SK-N-SH treated with all-trans-retinoic acid at 6 μM for 48 hours (cell line): ENCODE measurements at regions not wholly inside any gene's neighbourhood (a gene's known extent, or its start where the extent isn't known, plus 50 kb on each side); places are given as distances from the start of the nearest gene placed in this dataset.

Experiments used
- ATAC-seq: fragments of 200-7000 bp; cut with Tn5 transposase; 3 replicates; pipeline ENCODE4 v1.9.1; 2020; ENCODE audit warnings: mild to moderate bottlenecking, moderate library complexity
- ARNTL ChIP-seq: fragments of 450-650 bp; formaldehyde crosslinking; IDR thresholded peaks from 2 replicates; pipeline ENCODE4 v1.5.0; 2020; ENCODE audit warnings: low read depth, mild to moderate bottlenecking, moderate library complexity, borderline replicate concordance
- BACH2 ChIP-seq: fragments of 250-450 bp; sonication (Bioruptor Pico); IDR thresholded peaks from 2 replicates; pipeline ENCODE4 v1.9.0; 2021; ENCODE audit warnings: mild to moderate bottlenecking, borderline replicate concordance
- CREB5 ChIP-seq: fragments of 250-450 bp; sonication (Bioruptor Pico); IDR thresholded peaks from 2 replicates; pipeline ENCODE4 v1.5.1; 2020; ENCODE audit warnings: low read depth, mild to moderate bottlenecking, moderate library complexity
- CSDC2 ChIP-seq: fragments of 250-450 bp; sonication (Bioruptor Pico); IDR thresholded peaks from 2 replicates; pipeline ENCODE4 v1.5.0; 2020; ENCODE audit warnings: mild to moderate bottlenecking, moderate library complexity
- ESRRG ChIP-seq: fragments of 250-450 bp; sonication (Bioruptor Pico); IDR thresholded peaks from 2 replicates; pipeline ENCODE4 v1.6.1; 2021; ENCODE audit warnings: mild to moderate bottlenecking
- GLIS3 ChIP-seq: fragments of 250-450 bp; sonication (Bioruptor Pico); IDR thresholded peaks from 2 replicates; pipeline ENCODE4 v1.5.0; 2020; ENCODE audit warnings: mild to moderate bottlenecking, moderate library complexity
- ISL1 ChIP-seq: fragments of 250-450 bp; sonication (Bioruptor Pico); IDR thresholded peaks from 2 replicates; pipeline ENCODE4 v2.1.2; 2022; ENCODE audit warnings: mild to moderate bottlenecking, moderate library complexity
- OSR1 ChIP-seq: fragments of 250-450 bp; sonication (Bioruptor Pico); IDR thresholded peaks from 2 replicates; pipeline ENCODE4 v1.8.0; 2022; ENCODE audit warnings: moderate library complexity, mild to moderate bottlenecking, inconsistent platforms
- PATZ1 ChIP-seq: fragments of 250-450 bp; sonication (Bioruptor Pico); IDR thresholded peaks from 2 replicates; pipeline ENCODE4 v1.8.0; 2020; ENCODE audit warnings: mild to moderate bottlenecking, moderate library complexity, borderline replicate concordance
- POU6F1 ChIP-seq: fragments of 250-450 bp; sonication (Bioruptor Pico); IDR thresholded peaks from 2 replicates; pipeline ENCODE4 v1.8.0; 2021; ENCODE audit warnings: low read depth, mild to moderate bottlenecking, moderate library complexity, borderline replicate concordance
- PPARA ChIP-seq: fragments of 250-450 bp; sonication (Bioruptor Pico); IDR thresholded peaks from 2 replicates; pipeline ENCODE4 v1.5.0; 2020; ENCODE audit warnings: mild to moderate bottlenecking, borderline replicate concordance
- RARB ChIP-seq: fragments of 250-450 bp; sonication (Bioruptor Pico); IDR thresholded peaks from 2 replicates; pipeline ENCODE4 v1.8.0; 2021; ENCODE audit warnings: mild to moderate bottlenecking, moderate library complexity
- SNAI2 ChIP-seq: fragments of 250-450 bp; sonication (Bioruptor Pico); IDR thresholded peaks from 2 replicates; pipeline ENCODE4 v1.5.0; 2020; ENCODE audit warnings: mild to moderate bottlenecking, moderate library complexity
- TCF4 ChIP-seq: fragments of 250-450 bp; sonication (Bioruptor Pico); IDR thresholded peaks from 2 replicates; pipeline ENCODE4 v1.8.0; 2021; ENCODE audit warnings: mild to moderate bottlenecking, moderate library complexity, borderline replicate concordance
- TOX ChIP-seq: fragments of 250-450 bp; sonication (Bioruptor Pico); IDR thresholded peaks from 2 replicates; pipeline ENCODE4 v1.8.0; 2021; ENCODE audit warnings: mild to moderate bottlenecking, moderate library complexity, borderline replicate concordance
- TSHZ2 ChIP-seq: fragments of 250-450 bp; sonication (Bioruptor Pico); IDR thresholded peaks from 2 replicates; pipeline ENCODE4 v1.5.0; 2020; ENCODE audit warnings: mild to moderate bottlenecking, moderate library complexity
- ZFP3 ChIP-seq: fragments of 250-450 bp; sonication (Bioruptor Pico); IDR thresholded peaks from 2 replicates; pipeline ENCODE4 v1.5.0; 2020; ENCODE audit warnings: mild to moderate bottlenecking, moderate library complexity
- ZFP30 ChIP-seq: fragments of 450-650 bp; formaldehyde crosslinking; IDR thresholded peaks from 2 replicates; pipeline ENCODE4 v1.5.0; 2022; ENCODE audit warnings: mild to moderate bottlenecking, moderate library complexity
- ZNF8 ChIP-seq: fragments of 450-650 bp; formaldehyde crosslinking; IDR thresholded peaks from 2 replicates; pipeline ENCODE4 v1.5.0; 2020; ENCODE audit warnings: mild to moderate bottlenecking, moderate library complexity

GRCh38 chr18:45335282-45336043 lies 279.8 kb upstream of the SLC14A2 start:
- no peak for TF ChIP-seq ZNF8 (CRISPR knock-in tag)
- TF ChIP-seq ISL1 (CRISPR knock-in tag) = no peak
- no peak for TF ChIP-seq TSHZ2 (CRISPR knock-in tag)
- no peak for TF ChIP-seq PATZ1
- TF ChIP-seq TOX (CRISPR knock-in tag) = no peak
- no peak for TF ChIP-seq CSDC2
- no peak for TF ChIP-seq POU6F1 (CRISPR knock-in tag)
- TF ChIP-seq SNAI2 (CRISPR knock-in tag) = no peak
- TF ChIP-seq OSR1 (CRISPR knock-in tag) = no peak
- no peak for TF ChIP-seq GLIS3
- TF ChIP-seq TCF4 (CRISPR knock-in tag) = no peak
- TF ChIP-seq CREB5 (CRISPR knock-in tag) = no peak
- no peak for TF ChIP-seq BACH2 (CRISPR knock-in tag)
- TF ChIP-seq ZFP3 (CRISPR knock-in tag) = no peak
- TF ChIP-seq ESRRG = no peak
- TF ChIP-seq, all 23 proteins: peak for 0
- no peak for ATAC-seq

- no peak for ATAC-seq
- no peak for TF ChIP-seq RARB
- no peak for TF ChIP-seq ARNTL (CRISPR knock-in tag)
- no peak for TF ChIP-seq TCF4 (CRISPR knock-in tag)
- TF ChIP-seq SNAI2 (CRISPR knock-in tag) = no peak
- no peak for TF ChIP-seq ESRRG
- no peak for TF ChIP-seq TOX (CRISPR knock-in tag)
- no peak for TF ChIP-seq PPARA
- no peak for TF ChIP-seq PATZ1
- TF ChIP-seq CSDC2 = no peak
Measured at GRCh38 chr18:45336448-45336847, 278.8 kb upstream of the SLC14A2 start.

- TF ChIP-seq ESRRG = no peak
- TF ChIP-seq TCF4 (CRISPR knock-in tag) = no peak
- no peak for TF ChIP-seq TOX (CRISPR knock-in tag)
- TF ChIP-seq CSDC2 = no peak
- no peak for TF ChIP-seq PATZ1
- no peak for TF ChIP-seq BACH2 (CRISPR knock-in tag)
- TF ChIP-seq ISL1 (CRISPR knock-in tag) = no peak
- TF ChIP-seq ZFP30 (CRISPR knock-in tag) = no peak
- TF ChIP-seq PPARA = no peak
- TF ChIP-seq ARNTL (CRISPR knock-in tag) = no peak
- no peak for TF ChIP-seq SNAI2 (CRISPR knock-in tag)
- ATAC-seq = no peak
Measured at GRCh38 chr18:45337477-45337876, 277.8 kb upstream of the SLC14A2 start.
